ENCODE measurements at regions not wholly inside any gene's neighbourhood (a gene's known extent, or its start where the extent isn't known, plus 50 kb on each side); places are given as distances from the start of the nearest gene placed in this dataset.

- no peaks in the 10 kb centered on the region for H3K4me1 ChIP-seq
- H3K27ac ChIP-seq, result no peak overlapping the region
- TF ChIP-seq EP300 (IDR thresholded peaks at IDR 0.05), result no peak
- no peak for TF ChIP-seq CTCF (IDR thresholded peaks at IDR 0.05)
- no peak for TF ChIP-seq POLR2A (IDR thresholded peaks at IDR 0.05)
- H3K9me3 ChIP-seq, result peaks cover 0 to 22% (median 0%) of the 10 kb centered on the region in 4 donors
- H3K36me3 ChIP-seq, result no peaks in the 10 kb centered on the region
- 87 to 92% methylated on average over 2 of the region's 2 CpGs for WGBS, 2 donors
- no peak overlapping the region for H3K4me3 ChIP-seq
- no peaks in the 10 kb centered on the region for H3K27me3 ChIP-seq
- DNase-seq (ENCODE audit: low spot score in 2 of 2), result no peak
Observed at GRCh38 chr1:3989465-3989864, 89.4 kb upstream of the C1orf174 start.

- Histone ChIP-seq H3K4me3 (no peak overlapping the region), H3K27ac (no peak overlapping the region), H3K9me3 (peaks cover 0 to 22% (median 0%) of the 10 kb centered on the region in 4 donors), H3K36me3 (no peaks in the 10 kb centered on the region), H3K4me1 (no peaks in the 10 kb centered on the region), H3K27me3 (no peaks in the 10 kb centered on the region)
- 93 to 96% methylated on average over 2 of the region's 2 CpGs for WGBS, 2 donors
- DNase-seq (ENCODE audit: low spot score in 2 of 2), result no peak
- TF ChIP-seq CTCF (IDR thresholded peaks at IDR 0.05) (no peak), EP300 (IDR thresholded peaks at IDR 0.05) (no peak), POLR2A (IDR thresholded peaks at IDR 0.05) (no peak)
Observed at GRCh38 chr1:3992103-3992556, 92.1 kb upstream of the C1orf174 start.

GRCh38 chr1:3992746-3993145 is 92.7 kb upstream of the C1orf174 start:
- Histone ChIP-seq H3K4me3 (no peak overlapping the region), H3K4me1 (no peaks in the 10 kb centered on the region), H3K36me3 (no peaks in the 10 kb centered on the region), H3K27ac (no peak overlapping the region), H3K27me3 (no peaks in the 10 kb centered on the region), H3K9me3 (peaks cover 0 to 22% (median 0%) of the 10 kb centered on the region in 4 donors)
- DNase-seq (ENCODE audit: low spot score in 2 of 2), result no peak
- WGBS, 2 donors, result 67 to 84% methylated on average over 6 of the region's 6 CpGs
- TF ChIP-seq POLR2A (IDR thresholded peaks at IDR 0.05), result no peak
- no peak for TF ChIP-seq EP300 (IDR thresholded peaks at IDR 0.05)
- TF ChIP-seq CTCF (IDR thresholded peaks at IDR 0.05), result no peak

- H3K36me3 ChIP-seq, result no peaks in the 10 kb centered on the region
- peaks cover 0 to 22% (median 0%) of the 10 kb centered on the region in 4 donors for H3K9me3 ChIP-seq
- H3K4me3 ChIP-seq, result no peak overlapping the region
- no peak overlapping the region for H3K27ac ChIP-seq
- DNase-seq (ENCODE audit: low spot score in 2 of 2), result no peak
- TF ChIP-seq POLR2A (IDR thresholded peaks at IDR 0.05) (no peak), CTCF (IDR thresholded peaks at IDR 0.05) (no peak), EP300 (IDR thresholded peaks at IDR 0.05) (no peak)
- 71 to 74% methylated on average over 25 of the region's 25 CpGs for WGBS, 2 donors
- H3K4me1 ChIP-seq, result no peaks in the 10 kb centered on the region
- H3K27me3 ChIP-seq, result no peaks in the 10 kb centered on the region
Observed at GRCh38 chr1:3993619-3994375, 93.7 kb upstream of the C1orf174 start.

- Histone ChIP-seq H3K9me3 (peaks cover 0 to 22% (median 0%) of the 10 kb centered on the region in 4 donors), H3K4me1 (no peaks in the 10 kb centered on the region), H3K4me3 (no peak overlapping the region), H3K27ac (no peak overlapping the region), H3K36me3 (no peaks in the 10 kb centered on the region), H3K27me3 (no peaks in the 10 kb centered on the region)
- TF ChIP-seq EP300 (IDR thresholded peaks at IDR 0.05) (no peak), POLR2A (IDR thresholded peaks at IDR 0.05) (no peak), CTCF (IDR thresholded peaks at IDR 0.05) (no peak)
- WGBS, 2 donors, result 81 to 92% methylated on average over 8 to 14 of the region's 14 CpGs
- no peak for DNase-seq (ENCODE audit: low spot score in 2 of 2)
Observed at GRCh38 chr1:3995141-3995780, 95.2 kb upstream of the C1orf174 start.

All from tibial nerve (tissue), 4 donors.